ENCODE measurements at regions not wholly inside any gene's neighbourhood (a gene's known extent, or its start where the extent isn't known, plus 50 kb on each side); places are given as distances from the start of the nearest gene placed in this dataset.

DNA sequence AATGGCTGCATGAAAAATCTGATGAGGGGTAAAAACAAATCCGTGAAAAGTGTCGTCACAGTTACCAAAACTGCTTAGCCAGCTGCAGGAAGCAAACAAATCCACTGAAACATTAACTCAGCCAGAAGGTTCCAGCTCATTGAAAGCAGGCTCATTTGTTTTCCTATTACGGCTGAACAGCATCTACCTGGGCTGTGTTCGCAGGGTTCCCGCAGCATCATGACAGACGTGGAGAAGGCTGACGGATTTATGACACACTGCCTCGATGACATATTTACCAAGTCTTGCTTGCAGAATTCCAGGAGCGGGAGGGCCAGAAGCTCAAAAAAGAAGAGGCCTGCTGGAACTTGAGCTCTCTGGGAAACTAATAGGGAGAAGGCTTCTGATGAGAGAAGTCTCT, 781.1 kb downstream of the RAB28 start:
- Histone ChIP-seq H3K4me1 (no peaks in the 10 kb centered on the region), H3K27ac (no peak overlapping the region), H3K27me3 (no peaks in the 10 kb centered on the region), H3K36me3 (no peaks in the 10 kb centered on the region), H3K4me3 (no peak overlapping the region), H3K9me3 (no peaks in the 10 kb centered on the region)
- DNase-seq, result no peak
- WGBS, 2 donors, result 13 to 56% methylated on average over 9 of the region's 9 CpGs
- intact Hi-C loops (cut with DNase I), result no loop called here
- TF ChIP-seq EP300 (IDR thresholded peaks at IDR 0.05), result no peak
- no peak for TF ChIP-seq POLR2A (IDR thresholded peaks at IDR 0.05)
- TF ChIP-seq, protein P1, sequence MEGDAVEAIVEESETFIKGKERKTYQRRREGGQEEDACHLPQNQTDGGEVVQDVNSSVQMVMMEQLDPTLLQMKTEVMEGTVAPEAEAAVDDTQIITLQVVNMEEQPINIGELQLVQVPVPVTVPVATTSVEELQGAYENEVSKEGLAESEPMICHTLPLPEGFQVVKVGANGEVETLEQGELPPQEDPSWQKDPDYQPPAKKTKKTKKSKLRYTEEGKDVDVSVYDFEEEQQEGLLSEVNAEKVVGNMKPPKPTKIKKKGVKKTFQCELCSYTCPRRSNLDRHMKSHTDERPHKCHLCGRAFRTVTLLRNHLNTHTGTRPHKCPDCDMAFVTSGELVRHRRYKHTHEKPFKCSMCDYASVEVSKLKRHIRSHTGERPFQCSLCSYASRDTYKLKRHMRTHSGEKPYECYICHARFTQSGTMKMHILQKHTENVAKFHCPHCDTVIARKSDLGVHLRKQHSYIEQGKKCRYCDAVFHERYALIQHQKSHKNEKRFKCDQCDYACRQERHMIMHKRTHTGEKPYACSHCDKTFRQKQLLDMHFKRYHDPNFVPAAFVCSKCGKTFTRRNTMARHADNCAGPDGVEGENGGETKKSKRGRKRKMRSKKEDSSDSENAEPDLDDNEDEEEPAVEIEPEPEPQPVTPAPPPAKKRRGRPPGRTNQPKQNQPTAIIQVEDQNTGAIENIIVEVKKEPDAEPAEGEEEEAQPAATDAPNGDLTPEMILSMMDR (IDR thresholded peaks at IDR 0.05), result no peak
- TF ChIP-seq POLR2AphosphoS5 (IDR thresholded peaks at IDR 0.05), result no peak

DNA sequence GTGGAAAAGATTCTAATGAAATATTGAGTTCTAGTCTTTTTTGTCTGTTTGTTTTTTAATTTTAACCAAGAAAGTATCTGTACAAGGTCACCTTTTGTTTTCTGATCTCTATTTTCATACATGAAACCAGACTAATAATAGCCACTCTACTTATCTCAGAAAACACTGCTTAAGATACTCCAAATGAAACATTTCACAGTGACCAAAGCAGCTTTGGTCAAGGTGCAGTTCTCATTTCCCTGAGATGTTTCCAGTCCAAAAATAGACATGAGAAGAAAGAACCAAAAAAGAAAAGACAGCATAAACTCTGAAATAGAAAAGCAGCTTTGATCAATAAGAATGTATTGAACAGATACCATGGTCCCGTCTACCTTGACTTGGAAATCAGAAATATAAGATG, 782.8 kb downstream of the RAB28 start:
- Histone ChIP-seq H3K36me3 (no peaks in the 10 kb centered on the region), H3K27me3 (no peaks in the 10 kb centered on the region), H3K27ac (no peak overlapping the region), H3K9me3 (no peaks in the 10 kb centered on the region), H3K4me1 (no peaks in the 10 kb centered on the region), H3K4me3 (no peak overlapping the region)
- WGBS, 2 donors, result 91 to 92% methylated on average over 1 of the region's 1 CpG
- TF ChIP-seq POLR2A (IDR thresholded peaks at IDR 0.05), result no peak
- TF ChIP-seq POLR2AphosphoS5 (IDR thresholded peaks at IDR 0.05), result no peak
- TF ChIP-seq EP300 (IDR thresholded peaks at IDR 0.05), result no peak
- TF ChIP-seq, protein P1 (IDR thresholded peaks at IDR 0.05), result no peak
- intact Hi-C loops (cut with DNase I), result no loop called here
- DNase-seq, result no peak

DNA sequence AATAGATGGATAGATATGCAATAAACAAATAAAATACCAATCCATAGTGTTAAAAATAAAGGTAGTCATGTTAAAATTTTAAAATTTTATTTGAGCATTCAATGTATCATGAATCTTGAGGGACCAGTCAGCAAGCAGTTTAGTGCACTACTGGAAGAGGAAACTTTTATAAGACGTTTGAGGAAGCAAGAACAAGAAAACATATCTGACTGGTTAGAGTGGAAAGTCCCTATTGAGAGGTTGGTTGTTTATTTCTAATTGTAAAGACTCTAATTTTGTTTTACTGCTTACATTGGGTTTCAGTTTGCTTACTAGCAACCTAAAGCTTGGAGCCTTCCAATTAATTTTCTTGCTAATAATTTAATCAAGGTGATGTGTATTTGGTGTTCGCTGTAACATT, 786.2 kb downstream of the RAB28 start:
- intact Hi-C loops (cut with DNase I), result no loop called here
- no peak for DNase-seq

DNA sequence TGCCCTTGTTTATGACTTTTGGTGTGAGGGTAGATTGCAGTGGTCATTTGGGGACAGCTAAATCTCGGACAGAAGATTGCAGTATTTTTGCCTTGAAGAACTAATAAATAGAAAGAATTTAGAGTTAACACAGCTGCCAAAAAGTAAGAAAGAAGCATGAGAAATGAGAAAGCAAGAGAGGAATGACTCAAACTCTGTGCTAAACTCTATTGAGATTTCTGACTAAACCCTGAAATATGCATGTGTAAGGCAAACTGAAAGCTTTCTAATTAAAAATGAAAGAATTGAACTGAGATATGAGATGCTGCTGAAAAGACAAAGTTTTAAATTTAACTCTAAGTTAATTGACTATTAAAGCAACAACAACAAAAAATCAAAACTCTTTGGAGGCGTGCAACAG, 791.3 kb downstream of the RAB28 start:
- 70 to 79% methylated on average over 2 of the region's 2 CpGs for WGBS, 2 donors
- TF ChIP-seq POLR2AphosphoS5 (IDR thresholded peaks at IDR 0.05) (no peak), EP300 (IDR thresholded peaks at IDR 0.05) (no peak), POLR2A (IDR thresholded peaks at IDR 0.05) (no peak)
- TF ChIP-seq, protein P1 (IDR thresholded peaks at IDR 0.05), result no peak
- no peaks in the 10 kb centered on the region for H3K36me3 ChIP-seq

More for the DNA sequence above, 786.2 kb downstream of the RAB28 start:
- whole genome bisulfite sequencing, 2 donors, result 57 to 59% methylated on average over 2 of the region's 2 CpGs
- TF ChIP-seq POLR2A (IDR thresholded peaks at IDR 0.05) (no peak), POLR2AphosphoS5 (IDR thresholded peaks at IDR 0.05) (no peak), EP300 (IDR thresholded peaks at IDR 0.05) (no peak)
- TF ChIP-seq, protein P1 (IDR thresholded peaks at IDR 0.05), result no peak
- no peaks in the 10 kb centered on the region for H3K9me3 ChIP-seq
- no peak overlapping the region for H3K4me3 ChIP-seq
- no peaks in the 10 kb centered on the region for H3K27me3 ChIP-seq
- H3K27ac ChIP-seq, result no peak overlapping the region
- no peaks in the 10 kb centered on the region for H3K4me1 ChIP-seq
- no peaks in the 10 kb centered on the region for H3K36me3 ChIP-seq

DNA sequence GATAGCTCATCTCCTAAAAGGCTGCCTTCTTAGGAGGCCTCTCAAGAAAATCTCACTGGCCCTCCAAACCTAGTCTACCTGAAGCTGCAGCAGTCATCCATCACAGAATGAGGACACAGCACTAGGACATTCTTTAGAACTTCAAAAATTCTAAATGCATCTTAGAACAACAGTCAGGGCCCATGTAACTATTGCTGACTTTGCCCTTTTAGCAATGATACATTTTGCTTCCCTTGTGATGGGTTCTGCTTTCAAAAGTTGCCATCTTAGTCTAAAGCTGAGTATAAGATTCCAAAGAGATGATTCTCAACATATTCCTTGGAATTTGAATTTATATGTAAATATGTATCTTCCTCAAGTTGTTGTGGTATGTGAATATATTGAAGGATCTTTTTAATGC, 793.0 kb downstream of the RAB28 start:
- intact Hi-C loops (cut with DNase I), result no loop called here
- Histone ChIP-seq H3K4me3 (no peak overlapping the region), H3K4me1 (no peaks in the 10 kb centered on the region), H3K27ac (no peak overlapping the region), H3K9me3 (no peaks in the 10 kb centered on the region), H3K27me3 (no peaks in the 10 kb centered on the region), H3K36me3 (no peaks in the 10 kb centered on the region)
- DNase-seq, result no peak
- TF ChIP-seq POLR2AphosphoS5 (IDR thresholded peaks at IDR 0.05), result no peak
- TF ChIP-seq EP300 (IDR thresholded peaks at IDR 0.05), result no peak
- TF ChIP-seq, protein P1 (IDR thresholded peaks at IDR 0.05), result no peak
- TF ChIP-seq POLR2A (IDR thresholded peaks at IDR 0.05), result no peak

More for the DNA sequence above, 791.3 kb downstream of the RAB28 start:
- intact Hi-C loops (cut with DNase I), result no loop called here
- Histone ChIP-seq H3K27me3 (no peaks in the 10 kb centered on the region), H3K4me3 (no peak overlapping the region), H3K9me3 (no peaks in the 10 kb centered on the region), H3K27ac (no peak overlapping the region), H3K4me1 (no peaks in the 10 kb centered on the region)
- DNase-seq, result no peak

Data from sigmoid colon (tissue), 6 donors.